ENCODE measurements at regions not wholly inside any gene's neighbourhood (a gene's known extent, or its start where the extent isn't known, plus 50 kb on each side); places are given as distances from the start of the nearest gene placed in this dataset.

GRCh38 chr11:28708075-28708474, 599.9 kb downstream of the METTL15 start:
- Mint-ChIP-seq H3K27ac (no peak overlapping the region), H3K4me1 (no peaks in the 10 kb centered on the region), H3K27me3 (no peaks in the 10 kb centered on the region), H3K4me3 (no peak overlapping the region), H3K36me3 (no peaks in the 10 kb centered on the region), H3K9me3 (peaks cover 0 to 29% (median 0%) of the 10 kb centered on the region in 9 donors)
- ATAC-seq = no peak
- DNase-seq = no peak
- POLR2A ChIA-PET = no interaction called here

GRCh38 chr11:28704801-28705200, 596.6 kb downstream of the METTL15 start:
- no peak for DNase-seq
- no peaks in the 10 kb centered on the region for H3K4me1 Mint-ChIP-seq
- H3K4me3 Mint-ChIP-seq = no peak overlapping the region
- ATAC-seq = no peak
- H3K27ac Mint-ChIP-seq = no peak overlapping the region
- H3K9me3 Mint-ChIP-seq = peaks cover 0 to 17% (median 0%) of the 10 kb centered on the region in 9 donors
- POLR2A ChIA-PET = no interaction called here
- no peaks in the 10 kb centered on the region for H3K36me3 Mint-ChIP-seq
- H3K27me3 Mint-ChIP-seq = no peaks in the 10 kb centered on the region

- Mint-ChIP-seq H3K27ac (no peak overlapping the region), H3K4me1 (no peaks in the 10 kb centered on the region), H3K36me3 (peaks cover 0 to 3% (median 0%) of the 10 kb centered on the region in 3 donors), H3K4me3 (no peak overlapping the region), H3K9me3 (peaks cover 0 to 22% (median 1%) of the 10 kb centered on the region in 9 donors), H3K27me3 (no peaks in the 10 kb centered on the region)
- no peak for ATAC-seq
- DNase-seq = no peak
- POLR2A ChIA-PET = no interaction called here
Measured at GRCh38 chr11:28703371-28703770, 595.2 kb downstream of the METTL15 start.

GRCh38 chr11:28702871-28703270, 594.7 kb downstream of the METTL15 start:
- H3K36me3 Mint-ChIP-seq = peaks cover 0 to 3% (median 0%) of the 10 kb centered on the region in 3 donors
- no peak for DNase-seq
- H3K27me3 Mint-ChIP-seq = no peaks in the 10 kb centered on the region
- H3K27ac Mint-ChIP-seq = no peak overlapping the region
- H3K4me3 Mint-ChIP-seq = no peak overlapping the region
- peaks cover 0 to 27% (median 3%) of the 10 kb centered on the region in 9 donors for H3K9me3 Mint-ChIP-seq
- POLR2A ChIA-PET = no interaction called here
- no peak for ATAC-seq
- H3K4me1 Mint-ChIP-seq = no peaks in the 10 kb centered on the region

GRCh38 chr11:28702450-28702790, 594.2 kb downstream of the METTL15 start:
- ATAC-seq (no peak), DNase-seq (no peak)
- peaks cover 0 to 31% (median 3%) of the 10 kb centered on the region in 9 donors for H3K9me3 Mint-ChIP-seq
- no peak overlapping the region for H3K27ac Mint-ChIP-seq
- no peaks in the 10 kb centered on the region for H3K27me3 Mint-ChIP-seq
- peaks cover 0 to 3% (median 0%) of the 10 kb centered on the region in 3 donors for H3K36me3 Mint-ChIP-seq
- no peak overlapping the region for H3K4me3 Mint-ChIP-seq
- POLR2A ChIA-PET = no interaction called here
- no peaks in the 10 kb centered on the region for H3K4me1 Mint-ChIP-seq

- peaks cover 0 to 3% (median 0%) of the 10 kb centered on the region in 3 donors for H3K36me3 Mint-ChIP-seq
- no peaks in the 10 kb centered on the region for H3K4me1 Mint-ChIP-seq
- no peaks in the 10 kb centered on the region for H3K27me3 Mint-ChIP-seq
Measured at GRCh38 chr11:28701760-28702449, 593.7 kb downstream of the METTL15 start.

GRCh38 chr11:28699701-28700100, 591.5 kb downstream of the METTL15 start:
- no peak for ATAC-seq
- Mint-ChIP-seq H3K4me3 (no peak overlapping the region), H3K27ac (no peak overlapping the region), H3K9me3 (peaks cover 0 to 28% (median 4%) of the 10 kb centered on the region in 9 donors), H3K27me3 (no peaks in the 10 kb centered on the region), H3K36me3 (peaks cover 0 to 3% (median 0%) of the 10 kb centered on the region in 3 donors), H3K4me1 (no peaks in the 10 kb centered on the region)
- no peak for DNase-seq
- POLR2A ChIA-PET = no interaction called here

More at GRCh38 chr11:28701760-28702449, 593.7 kb downstream of the METTL15 start:
- POLR2A ChIA-PET = no interaction called here
- Mint-ChIP-seq H3K27ac (no peak overlapping the region), H3K9me3 (peaks cover 0 to 31% (median 3%) of the 10 kb centered on the region in 9 donors), H3K4me3 (no peak overlapping the region)
- ATAC-seq (no peak), DNase-seq (no peak)

GRCh38 chr11:28697920-28698827, 590.0 kb downstream of the METTL15 start:
- H3K9me3 Mint-ChIP-seq = peaks cover 0 to 15% (median 3%) of the 10 kb centered on the region in 9 donors
- no peaks in the 10 kb centered on the region for H3K4me1 Mint-ChIP-seq
- ATAC-seq (no peak), DNase-seq (no peak)
- POLR2A ChIA-PET = no interaction called here
- no peak overlapping the region for H3K4me3 Mint-ChIP-seq
- peaks cover 0 to 3% (median 0%) of the 10 kb centered on the region in 3 donors for H3K36me3 Mint-ChIP-seq
- no peak overlapping the region for H3K27ac Mint-ChIP-seq
- no peaks in the 10 kb centered on the region for H3K27me3 Mint-ChIP-seq

- peaks cover 0 to 3% (median 0%) of the 10 kb centered on the region in 3 donors for H3K36me3 Mint-ChIP-seq
- POLR2A ChIA-PET = no interaction called here
- no peaks in the 10 kb centered on the region for H3K27me3 Mint-ChIP-seq
- DNase-seq = no peak
- H3K9me3 Mint-ChIP-seq = peaks cover 0 to 15% (median 3%) of the 10 kb centered on the region in 9 donors
- H3K4me1 Mint-ChIP-seq = no peaks in the 10 kb centered on the region
- no peak overlapping the region for H3K27ac Mint-ChIP-seq
- H3K4me3 Mint-ChIP-seq = no peak overlapping the region
- no peak for ATAC-seq
Measured at GRCh38 chr11:28696591-28696990, 588.4 kb downstream of the METTL15 start.

- Mint-ChIP-seq H3K4me1 (no peaks in the 10 kb centered on the region), H3K4me3 (no peak overlapping the region), H3K9me3 (peaks cover 0 to 10% (median 0%) of the 10 kb centered on the region in 9 donors), H3K36me3 (no peaks in the 10 kb centered on the region), H3K27me3 (no peaks in the 10 kb centered on the region), H3K27ac (no peak overlapping the region)
- POLR2A ChIA-PET = no interaction called here
- no peak for DNase-seq
- ATAC-seq = no peak
Measured at GRCh38 chr11:28690746-28691145, 582.6 kb downstream of the METTL15 start.

GRCh38 chr11:28684011-28684586, 575.9 kb downstream of the METTL15 start:
- POLR2A ChIA-PET = no interaction called here
- no peak overlapping the region for H3K4me3 Mint-ChIP-seq
- H3K27me3 Mint-ChIP-seq = peaks cover 0 to 4% (median 0%) of the 10 kb centered on the region in 5 donors
- DNase-seq (no peak), ATAC-seq (no peak)
- H3K9me3 Mint-ChIP-seq = peaks cover 0 to 9% (median 4%) of the 10 kb centered on the region in 9 donors
- H3K4me1 Mint-ChIP-seq = no peaks in the 10 kb centered on the region
- no peak overlapping the region for H3K27ac Mint-ChIP-seq
- H3K36me3 Mint-ChIP-seq = no peaks in the 10 kb centered on the region

- no peaks in the 10 kb centered on the region for H3K36me3 Mint-ChIP-seq
- no peak overlapping the region for H3K27ac Mint-ChIP-seq
- POLR2A ChIA-PET = no interaction called here
- H3K4me1 Mint-ChIP-seq = no peaks in the 10 kb centered on the region
- no peak for ATAC-seq
- H3K27me3 Mint-ChIP-seq = peaks cover 0 to 4% (median 0%) of the 10 kb centered on the region in 5 donors
- DNase-seq = no peak
- H3K4me3 Mint-ChIP-seq = no peak overlapping the region
- H3K9me3 Mint-ChIP-seq = peaks cover 0 to 5% (median 1%) of the 10 kb centered on the region in 9 donors
Measured at GRCh38 chr11:28679795-28680468, 571.7 kb downstream of the METTL15 start.
